H1 (cell line): ENCODE measurements at regions not wholly inside any gene's neighbourhood (a gene's known extent, or its start where the extent isn't known, plus 50 kb on each side); places are given as distances from the start of the nearest gene placed in this dataset.

Experiments
- SAP30 ChIP-seq: fragments of 300-600 bp; sonication (generic); IDR thresholded peaks from 2 replicates; pipeline ENCODE4 v1.7.1; 2012; ENCODE audit warnings: low read length, moderate library complexity, mild to moderate bottlenecking, inconsistent platforms; ENCODE audit not compliant: insufficient read depth, insufficient replicate concordance
- SIN3A ChIP-seq, 2 experiments: IDR thresholded peaks in 1 of 2; conservative IDR thresholded peaks in 1 of 2; 2 replicates each; pipeline ENCODE4 v1.6.1; 2011 to 2012; ENCODE audit warnings: low read length in 2 of 2, improper control_type of control experiment in 1 of 2, low read depth in 1 of 2, mild to moderate bottlenecking in 1 of 2

DNA sequence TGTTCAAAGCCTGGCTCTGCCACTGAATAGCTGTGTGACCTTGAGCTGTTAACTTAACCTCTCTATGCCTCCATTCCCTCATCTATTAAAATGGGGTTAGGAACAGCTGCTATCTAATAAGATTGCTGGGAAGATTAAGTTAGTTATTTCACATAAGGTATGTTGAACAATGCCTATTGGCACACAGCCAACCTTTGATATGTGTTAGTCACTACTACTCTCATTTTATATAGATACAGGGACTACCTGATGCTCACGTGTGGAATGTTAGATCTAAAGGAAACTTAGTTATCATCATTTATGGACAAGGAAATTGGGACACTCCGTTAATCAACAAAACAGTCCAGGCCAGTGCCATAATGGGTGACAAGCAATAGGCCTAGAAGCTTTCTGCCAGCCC, 332.4 kb upstream of the PPP2R3A start (continued):
- TF ChIP-seq SIN3A (conservative IDR thresholded peaks at IDR 0.05 in 1 of 2, IDR thresholded peaks at IDR 0.05 in 1 of 2; ENCODE audit: low read depth in 1 of 2, low read length in 2 of 2) (no peak), SAP30 (no peak)
